ENCODE measurements at regions not wholly inside any gene's neighbourhood (a gene's known extent, or its start where the extent isn't known, plus 50 kb on each side); places are given as distances from the start of the nearest gene placed in this dataset.
"Not testable (repeated sequence)": the region's sequence is repeated elsewhere in the genome, so short reads cannot be mapped to it uniquely, and the experiment has no call there.

GRCh38 chr14:106768230-106768629 lies 1241.8 kb downstream of the TMEM121 start:
- not testable (repeated sequence) for TF ChIP-seq CTCF (IDR thresholded peaks at IDR 0.05; ENCODE audit: insufficient read depth, low read depth, low read length); EZH2 (IDR thresholded peaks at IDR 0.05; ENCODE audit: insufficient read depth, low read length)
